ENCODE measurements at regions not wholly inside any gene's neighbourhood (a gene's known extent, or its start where the extent isn't known, plus 50 kb on each side); places are given as distances from the start of the nearest gene placed in this dataset.

- Mint-ChIP-seq H3K9me3 (peaks cover 4% of the 10 kb centered on the region), H3K27me3 (no peaks in the 10 kb centered on the region), H3K4me1 (ENCODE audit: low read depth) (no peaks in the 10 kb centered on the region), H3K36me3 (ENCODE audit: low read depth) (no peaks in the 10 kb centered on the region), H3K27ac (no peak overlapping the region), H3K4me3 (no peak overlapping the region)
- DNase-seq: no peak
Observed at GRCh38 chr14:28482251-28483040, 284.1 kb upstream of the FOXG1 start.

DNA sequence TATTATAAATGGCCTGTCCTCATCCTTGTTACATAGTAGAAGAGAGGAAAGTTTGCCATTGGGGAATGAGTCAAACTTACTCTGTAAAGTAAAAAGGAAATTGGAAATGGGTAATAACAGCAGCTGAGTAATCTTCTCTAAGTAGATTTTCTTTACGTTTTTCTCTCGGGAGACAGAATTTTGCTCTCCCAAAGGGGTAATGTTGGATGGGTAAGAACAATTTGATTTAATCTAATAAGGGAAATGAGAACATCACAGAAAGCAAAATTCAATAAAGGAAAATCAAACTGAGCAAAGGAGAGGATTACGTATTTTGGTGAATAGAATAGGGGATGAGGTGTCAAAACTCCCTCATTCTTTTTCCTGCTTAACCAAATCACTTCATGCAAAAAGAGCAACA lies 283.1 kb upstream of the FOXG1 start:
- peaks cover 6% of the 10 kb centered on the region for H3K9me3 Mint-ChIP-seq
- no peak for DNase-seq
- H3K36me3 Mint-ChIP-seq (ENCODE audit: low read depth): no peaks in the 10 kb centered on the region
- H3K4me3 Mint-ChIP-seq: no peak overlapping the region
- H3K4me1 Mint-ChIP-seq (ENCODE audit: low read depth): no peaks in the 10 kb centered on the region
- no peaks in the 10 kb centered on the region for H3K27me3 Mint-ChIP-seq
- H3K27ac Mint-ChIP-seq: no peak overlapping the region

GRCh38 chr14:28488684-28489083 lies 277.9 kb upstream of the FOXG1 start:
- Mint-ChIP-seq H3K36me3 (ENCODE audit: low read depth) (no peaks in the 10 kb centered on the region), H3K27me3 (no peaks in the 10 kb centered on the region), H3K4me3 (no peak overlapping the region), H3K27ac (no peak overlapping the region), H3K4me1 (ENCODE audit: low read depth) (no peaks in the 10 kb centered on the region), H3K9me3 (peaks cover 20% of the 10 kb centered on the region)
- DNase-seq: no peak

- no peak overlapping the region for H3K4me3 Mint-ChIP-seq
- no peaks in the 10 kb centered on the region for H3K36me3 Mint-ChIP-seq (ENCODE audit: low read depth)
- DNase-seq: no peak
- H3K9me3 Mint-ChIP-seq: peaks cover 27% of the 10 kb centered on the region
- H3K27ac Mint-ChIP-seq: no peak overlapping the region
- H3K4me1 Mint-ChIP-seq (ENCODE audit: low read depth): no peaks in the 10 kb centered on the region
- no peaks in the 10 kb centered on the region for H3K27me3 Mint-ChIP-seq
Observed at GRCh38 chr14:28493516-28493915, 273.1 kb upstream of the FOXG1 start.

- H3K36me3 Mint-ChIP-seq (ENCODE audit: low read depth): no peaks in the 10 kb centered on the region
- peaks cover 21% of the 10 kb centered on the region for H3K9me3 Mint-ChIP-seq
- H3K4me1 Mint-ChIP-seq (ENCODE audit: low read depth): no peaks in the 10 kb centered on the region
- DNase-seq: no peak
- H3K27me3 Mint-ChIP-seq: no peaks in the 10 kb centered on the region
- H3K27ac Mint-ChIP-seq: no peak overlapping the region
- no peak overlapping the region for H3K4me3 Mint-ChIP-seq
Observed at GRCh38 chr14:28494196-28494595, 272.4 kb upstream of the FOXG1 start.

DNA sequence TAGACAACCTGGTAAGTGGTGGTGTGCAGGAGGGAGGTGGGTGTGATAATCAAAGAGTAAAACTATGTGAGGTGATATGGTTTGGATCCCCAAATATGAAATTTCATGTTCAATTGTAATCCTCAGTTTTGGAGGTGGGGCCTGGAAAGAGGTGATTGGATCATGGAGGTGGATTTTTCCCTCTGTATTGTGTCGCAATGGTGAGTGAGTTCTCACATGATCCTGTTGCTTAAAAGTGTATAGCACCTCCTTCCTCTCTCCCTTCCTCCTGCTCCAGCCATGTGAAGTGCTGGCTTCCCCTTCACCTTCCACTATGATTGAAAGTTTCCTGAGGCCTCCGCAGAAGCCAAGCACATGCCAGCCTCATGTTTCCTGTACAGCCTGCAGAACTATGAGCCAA lies 270.2 kb upstream of the FOXG1 start:
- Mint-ChIP-seq H3K9me3 (peaks cover 18% of the 10 kb centered on the region), H3K36me3 (ENCODE audit: low read depth) (no peaks in the 10 kb centered on the region), H3K4me3 (no peak overlapping the region), H3K4me1 (ENCODE audit: low read depth) (no peaks in the 10 kb centered on the region), H3K27me3 (no peaks in the 10 kb centered on the region), H3K27ac (no peak overlapping the region)
- DNase-seq: no peak

DNA sequence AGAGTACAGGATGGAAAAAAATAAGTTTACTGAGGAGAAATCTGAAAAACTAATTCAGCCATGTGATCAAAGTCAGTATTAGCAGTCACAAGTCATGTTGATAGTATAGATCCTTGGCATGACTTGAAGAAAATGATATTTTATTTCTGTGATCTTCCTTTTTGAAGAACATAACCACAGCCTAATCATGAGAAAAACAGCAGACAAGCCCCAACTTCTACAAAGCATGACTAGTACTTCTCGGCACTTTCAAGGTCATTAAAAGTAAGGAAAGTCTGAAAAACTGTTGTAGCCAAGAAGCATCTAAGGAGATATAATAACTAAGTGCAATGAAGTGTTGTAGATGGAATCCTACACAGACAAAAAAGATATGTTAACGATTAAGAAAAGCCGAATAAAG lies 264.1 kb upstream of the FOXG1 start:
- H3K4me1 Mint-ChIP-seq (ENCODE audit: low read depth): no peaks in the 10 kb centered on the region
- H3K9me3 Mint-ChIP-seq: peaks cover 23% of the 10 kb centered on the region
- no peak overlapping the region for H3K4me3 Mint-ChIP-seq
- DNase-seq: no peak
- no peaks in the 10 kb centered on the region for H3K27me3 Mint-ChIP-seq
- no peaks in the 10 kb centered on the region for H3K36me3 Mint-ChIP-seq (ENCODE audit: low read depth)
- no peak overlapping the region for H3K27ac Mint-ChIP-seq

DNA sequence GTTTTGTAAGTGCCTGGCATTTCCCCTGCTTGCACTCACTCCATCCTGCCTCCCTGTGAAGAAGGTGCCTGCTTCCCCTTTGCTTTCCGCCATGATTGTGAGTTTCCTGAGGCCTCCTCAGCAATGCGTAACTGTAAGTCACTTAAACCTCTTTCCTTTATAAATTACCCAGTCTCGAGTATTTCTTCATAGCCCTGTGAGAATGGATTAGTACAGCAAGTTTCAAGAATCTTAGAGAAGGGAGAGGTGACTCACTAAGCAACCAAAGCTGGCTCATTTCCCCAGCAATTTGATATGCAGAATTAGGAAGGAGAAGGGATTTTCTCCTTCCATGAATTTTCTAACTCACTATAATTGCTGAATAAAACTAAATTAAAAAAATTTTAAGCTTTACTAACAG lies 251.0 kb upstream of the FOXG1 start:
- no peaks in the 10 kb centered on the region for H3K27me3 Mint-ChIP-seq
- H3K9me3 Mint-ChIP-seq: peaks cover 25% of the 10 kb centered on the region
- H3K4me1 Mint-ChIP-seq (ENCODE audit: low read depth): no peaks in the 10 kb centered on the region
- no peak for DNase-seq
- no peak overlapping the region for H3K4me3 Mint-ChIP-seq
- H3K36me3 Mint-ChIP-seq (ENCODE audit: low read depth): no peaks in the 10 kb centered on the region
- H3K27ac Mint-ChIP-seq: no peak overlapping the region

DNA sequence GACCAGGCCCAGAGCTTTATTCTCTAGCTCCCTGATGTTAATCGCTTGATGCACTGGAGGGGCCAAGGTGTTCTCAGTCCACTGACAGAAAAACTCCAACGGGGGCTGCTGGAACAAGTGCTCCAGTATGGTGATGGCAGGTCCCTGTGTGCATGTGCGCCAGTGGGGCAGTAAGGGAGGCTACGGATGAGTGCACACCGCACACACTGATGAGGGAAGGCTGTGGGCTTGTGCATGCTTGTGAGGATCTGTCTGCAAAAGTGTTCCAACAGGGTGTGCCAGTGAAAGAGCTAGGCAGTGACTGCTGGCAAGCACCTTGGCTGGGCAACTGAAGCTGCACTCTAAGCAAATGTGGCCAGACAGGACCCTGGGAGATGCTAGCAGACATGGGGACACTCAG lies 229.7 kb upstream of the FOXG1 start:
- Mint-ChIP-seq H3K27ac (no peak overlapping the region), H3K4me3 (no peak overlapping the region), H3K36me3 (ENCODE audit: low read depth) (no peaks in the 10 kb centered on the region), H3K4me1 (ENCODE audit: low read depth) (no peaks in the 10 kb centered on the region), H3K27me3 (no peaks in the 10 kb centered on the region), H3K9me3 (peaks cover 39% of the 10 kb centered on the region)
- DNase-seq: no peak

DNA sequence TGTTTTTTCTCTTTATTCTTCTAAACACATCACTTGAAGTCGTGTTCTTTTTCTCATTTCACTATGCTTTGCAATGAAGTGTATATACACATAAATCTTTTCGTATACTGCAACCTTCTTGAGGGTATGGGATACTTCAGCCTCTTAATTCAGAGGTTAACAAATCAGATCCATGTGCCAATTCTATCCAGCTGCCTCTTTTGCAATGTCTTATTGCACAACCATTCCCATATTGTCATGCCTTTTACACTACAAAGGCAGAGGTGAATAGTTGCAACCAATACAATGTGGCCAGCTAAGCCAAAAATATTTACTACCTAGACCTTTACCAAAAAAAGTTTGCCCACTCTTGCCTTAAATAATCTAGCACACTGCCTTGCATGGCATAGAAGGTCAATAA lies 224.5 kb upstream of the FOXG1 start:
- Mint-ChIP-seq H3K4me3 (no peak overlapping the region), H3K27ac (no peak overlapping the region), H3K36me3 (ENCODE audit: low read depth) (no peaks in the 10 kb centered on the region), H3K27me3 (no peaks in the 10 kb centered on the region), H3K9me3 (peaks cover 22% of the 10 kb centered on the region), H3K4me1 (ENCODE audit: low read depth) (no peaks in the 10 kb centered on the region)
- DNase-seq: no peak

DNA sequence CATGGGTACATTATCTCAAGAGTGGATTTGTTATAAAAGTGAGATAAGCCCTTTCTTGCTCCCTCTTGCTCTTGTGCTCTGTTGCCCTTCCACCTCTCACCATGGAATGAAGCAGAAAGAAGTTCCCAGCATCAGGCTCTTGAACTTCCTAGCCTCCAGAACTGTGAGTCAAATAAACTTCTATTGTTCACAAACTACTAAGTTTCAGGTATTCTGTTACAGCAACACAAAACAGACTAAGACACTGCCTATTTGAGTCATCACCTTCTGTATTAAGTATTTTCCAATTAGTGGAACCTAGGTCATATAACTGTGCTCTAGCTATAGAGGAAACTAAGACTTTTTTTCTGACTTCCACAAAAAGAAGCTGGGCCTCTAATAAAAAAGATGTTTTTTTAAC lies 201.2 kb upstream of the FOXG1 start:
- no peaks in the 10 kb centered on the region for H3K27me3 Mint-ChIP-seq
- H3K27ac Mint-ChIP-seq: no peak overlapping the region
- no peak overlapping the region for H3K4me3 Mint-ChIP-seq
- no peaks in the 10 kb centered on the region for H3K4me1 Mint-ChIP-seq (ENCODE audit: low read depth)
- peaks cover 18% of the 10 kb centered on the region for H3K9me3 Mint-ChIP-seq
- DNase-seq: no peak
- H3K36me3 Mint-ChIP-seq (ENCODE audit: low read depth): no peaks in the 10 kb centered on the region

- H3K9me3 Mint-ChIP-seq: peaks cover 15% of the 10 kb centered on the region
- no peak for DNase-seq
- no peaks in the 10 kb centered on the region for H3K36me3 Mint-ChIP-seq (ENCODE audit: low read depth)
- no peak overlapping the region for H3K27ac Mint-ChIP-seq
- no peaks in the 10 kb centered on the region for H3K27me3 Mint-ChIP-seq
- H3K4me1 Mint-ChIP-seq (ENCODE audit: low read depth): no peaks in the 10 kb centered on the region
- no peak overlapping the region for H3K4me3 Mint-ChIP-seq
Observed at GRCh38 chr14:28570391-28570790, 196.2 kb upstream of the FOXG1 start.

DNA sequence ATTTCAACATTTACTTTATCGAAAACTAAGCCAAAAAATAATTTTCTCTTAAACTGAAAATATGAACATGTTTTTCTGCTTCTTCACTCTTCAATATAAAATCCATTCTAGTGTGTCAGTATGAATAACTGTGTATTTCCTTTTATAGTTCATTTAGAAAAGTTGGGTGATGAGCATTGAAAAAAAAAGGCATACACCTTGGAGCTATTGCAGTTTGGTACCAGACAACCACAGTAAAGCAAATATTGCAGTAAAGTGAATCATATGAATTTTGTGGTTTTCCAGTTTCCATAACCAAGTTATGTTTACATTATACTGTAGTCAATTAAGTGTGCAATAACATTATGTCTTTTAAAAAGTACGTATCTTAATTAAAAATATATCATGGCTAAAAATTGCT lies 195.0 kb upstream of the FOXG1 start:
- H3K4me3 Mint-ChIP-seq: no peak overlapping the region
- no peaks in the 10 kb centered on the region for H3K4me1 Mint-ChIP-seq (ENCODE audit: low read depth)
- DNase-seq: no peak
- H3K27me3 Mint-ChIP-seq: no peaks in the 10 kb centered on the region
- H3K9me3 Mint-ChIP-seq: peaks cover 12% of the 10 kb centered on the region
- no peak overlapping the region for H3K27ac Mint-ChIP-seq
- H3K36me3 Mint-ChIP-seq (ENCODE audit: low read depth): no peaks in the 10 kb centered on the region

- Mint-ChIP-seq H3K27ac (no peak overlapping the region), H3K9me3 (peaks cover 19% of the 10 kb centered on the region), H3K4me1 (ENCODE audit: low read depth) (no peaks in the 10 kb centered on the region), H3K27me3 (no peaks in the 10 kb centered on the region), H3K4me3 (no peak overlapping the region), H3K36me3 (ENCODE audit: low read depth) (no peaks in the 10 kb centered on the region)
- DNase-seq: no peak
Observed at GRCh38 chr14:28576523-28576922, 190.1 kb upstream of the FOXG1 start.

DNA sequence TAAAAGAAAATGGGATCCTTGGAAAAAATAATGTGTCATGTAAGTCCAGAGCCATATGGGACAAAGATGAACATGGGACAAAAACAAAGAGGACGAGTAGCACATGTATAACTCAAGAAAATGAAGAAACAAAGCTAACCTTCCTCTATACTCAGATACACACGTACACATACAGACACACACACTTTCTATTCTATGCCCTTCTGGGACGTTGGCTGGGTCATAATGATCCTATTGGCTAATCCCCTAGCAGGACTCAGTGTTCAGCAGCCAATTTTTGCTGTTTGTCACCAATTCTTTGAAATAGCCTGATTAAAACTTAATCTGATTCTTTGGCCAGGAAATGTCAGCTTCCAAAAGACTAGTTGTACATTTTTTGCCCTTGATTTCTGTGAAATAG lies 189.4 kb upstream of the FOXG1 start:
- Mint-ChIP-seq H3K27ac (no peak overlapping the region), H3K27me3 (no peaks in the 10 kb centered on the region)

GRCh38 chr14:28577711-28578131 lies 188.9 kb upstream of the FOXG1 start:
- H3K4me3 Mint-ChIP-seq: no peak overlapping the region
- no peaks in the 10 kb centered on the region for H3K4me1 Mint-ChIP-seq (ENCODE audit: low read depth)
- DNase-seq: no peak
- no peaks in the 10 kb centered on the region for H3K36me3 Mint-ChIP-seq (ENCODE audit: low read depth)
- no peaks in the 10 kb centered on the region for H3K27me3 Mint-ChIP-seq
- no peak overlapping the region for H3K27ac Mint-ChIP-seq
- peaks cover 16% of the 10 kb centered on the region for H3K9me3 Mint-ChIP-seq

More for the DNA sequence above, 189.4 kb upstream of the FOXG1 start:
- DNase-seq: no peak
- H3K4me1 Mint-ChIP-seq (ENCODE audit: low read depth): no peaks in the 10 kb centered on the region
- H3K36me3 Mint-ChIP-seq (ENCODE audit: low read depth): no peaks in the 10 kb centered on the region
- H3K9me3 Mint-ChIP-seq: peaks cover 19% of the 10 kb centered on the region
- H3K4me3 Mint-ChIP-seq: no peak overlapping the region

Data from activated T-cell treated with anti-CD3 and anti-CD28 coated beads, Interleukin-2, amount 50 U/mL, for 24 hours (primary cell).